ENCODE measurements at regions not wholly inside any gene's neighbourhood (a gene's known extent, or its start where the extent isn't known, plus 50 kb on each side); places are given as distances from the start of the nearest gene placed in this dataset.

GRCh38 chr21:26351661-26352060 lies 181.1 kb upstream of the APP start:
- H3K4me3 ChIP-seq (ENCODE audit: low read depth in 2 of 2, low read length in 2 of 2) = no peak overlapping the region
- no peak overlapping the region for H3K27ac ChIP-seq (ENCODE audit: low read length)
- no peak for ATAC-seq
- in situ Hi-C loops (cut with HindIII; ENCODE audit: low pct_unique_long_range_greater_than_20kb, low sequenced_read_pairs) (no loop called here), intact Hi-C loops (cut with micrococcal nuclease; ENCODE audit: unreplicated experiment) (no loop called here)
- H3K27me3 ChIP-seq (ENCODE audit: control insufficient read depth, insufficient read depth, low read length) = no peaks in the 10 kb centered on the region
- DNase-seq (ENCODE audit: low read depth, low spot score) = no peak
- H3K4me1 ChIP-seq (ENCODE audit: control insufficient read depth, insufficient read depth, low read length) = no peaks in the 10 kb centered on the region
- TF ChIP-seq, protein P1, sequence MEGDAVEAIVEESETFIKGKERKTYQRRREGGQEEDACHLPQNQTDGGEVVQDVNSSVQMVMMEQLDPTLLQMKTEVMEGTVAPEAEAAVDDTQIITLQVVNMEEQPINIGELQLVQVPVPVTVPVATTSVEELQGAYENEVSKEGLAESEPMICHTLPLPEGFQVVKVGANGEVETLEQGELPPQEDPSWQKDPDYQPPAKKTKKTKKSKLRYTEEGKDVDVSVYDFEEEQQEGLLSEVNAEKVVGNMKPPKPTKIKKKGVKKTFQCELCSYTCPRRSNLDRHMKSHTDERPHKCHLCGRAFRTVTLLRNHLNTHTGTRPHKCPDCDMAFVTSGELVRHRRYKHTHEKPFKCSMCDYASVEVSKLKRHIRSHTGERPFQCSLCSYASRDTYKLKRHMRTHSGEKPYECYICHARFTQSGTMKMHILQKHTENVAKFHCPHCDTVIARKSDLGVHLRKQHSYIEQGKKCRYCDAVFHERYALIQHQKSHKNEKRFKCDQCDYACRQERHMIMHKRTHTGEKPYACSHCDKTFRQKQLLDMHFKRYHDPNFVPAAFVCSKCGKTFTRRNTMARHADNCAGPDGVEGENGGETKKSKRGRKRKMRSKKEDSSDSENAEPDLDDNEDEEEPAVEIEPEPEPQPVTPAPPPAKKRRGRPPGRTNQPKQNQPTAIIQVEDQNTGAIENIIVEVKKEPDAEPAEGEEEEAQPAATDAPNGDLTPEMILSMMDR (IDR thresholded peaks at IDR 0.05) = no peak
- TF ChIP-seq POLR2AphosphoS5 (IDR thresholded peaks at IDR 0.05; ENCODE audit: low read depth, low read length) (no peak), SIN3A (IDR thresholded peaks at IDR 0.05; ENCODE audit: borderline replicate concordance, insufficient read depth, low read depth, low read length) (no peak), TCF7L2 (IDR thresholded peaks at IDR 0.05; ENCODE audit: low read depth, low read length) (no peak)
- TF ChIP-seq, protein P2, sequence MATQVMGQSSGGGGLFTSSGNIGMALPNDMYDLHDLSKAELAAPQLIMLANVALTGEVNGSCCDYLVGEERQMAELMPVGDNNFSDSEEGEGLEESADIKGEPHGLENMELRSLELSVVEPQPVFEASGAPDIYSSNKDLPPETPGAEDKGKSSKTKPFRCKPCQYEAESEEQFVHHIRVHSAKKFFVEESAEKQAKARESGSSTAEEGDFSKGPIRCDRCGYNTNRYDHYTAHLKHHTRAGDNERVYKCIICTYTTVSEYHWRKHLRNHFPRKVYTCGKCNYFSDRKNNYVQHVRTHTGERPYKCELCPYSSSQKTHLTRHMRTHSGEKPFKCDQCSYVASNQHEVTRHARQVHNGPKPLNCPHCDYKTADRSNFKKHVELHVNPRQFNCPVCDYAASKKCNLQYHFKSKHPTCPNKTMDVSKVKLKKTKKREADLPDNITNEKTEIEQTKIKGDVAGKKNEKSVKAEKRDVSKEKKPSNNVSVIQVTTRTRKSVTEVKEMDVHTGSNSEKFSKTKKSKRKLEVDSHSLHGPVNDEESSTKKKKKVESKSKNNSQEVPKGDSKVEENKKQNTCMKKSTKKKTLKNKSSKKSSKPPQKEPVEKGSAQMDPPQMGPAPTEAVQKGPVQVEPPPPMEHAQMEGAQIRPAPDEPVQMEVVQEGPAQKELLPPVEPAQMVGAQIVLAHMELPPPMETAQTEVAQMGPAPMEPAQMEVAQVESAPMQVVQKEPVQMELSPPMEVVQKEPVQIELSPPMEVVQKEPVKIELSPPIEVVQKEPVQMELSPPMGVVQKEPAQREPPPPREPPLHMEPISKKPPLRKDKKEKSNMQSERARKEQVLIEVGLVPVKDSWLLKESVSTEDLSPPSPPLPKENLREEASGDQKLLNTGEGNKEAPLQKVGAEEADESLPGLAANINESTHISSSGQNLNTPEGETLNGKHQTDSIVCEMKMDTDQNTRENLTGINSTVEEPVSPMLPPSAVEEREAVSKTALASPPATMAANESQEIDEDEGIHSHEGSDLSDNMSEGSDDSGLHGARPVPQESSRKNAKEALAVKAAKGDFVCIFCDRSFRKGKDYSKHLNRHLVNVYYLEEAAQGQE (IDR thresholded peaks at IDR 0.05; ENCODE audit: insufficient read depth in 1 of 2, low read depth in 2 of 2, low read length in 1 of 2) = no peak
- no peaks in the 10 kb centered on the region for H3K36me3 ChIP-seq (ENCODE audit: control insufficient read depth, insufficient read depth, low read length)
- no peaks in the 10 kb centered on the region for H3K9me3 ChIP-seq (ENCODE audit: control insufficient read depth, insufficient read depth, low read depth, low read length)
- no TSS peak for BruUV-seq (replicated peaks)
- ChIA-PET CTCF (no interaction called here), POLR2A (no interaction called here)

- no peak overlapping the region for H3K27ac ChIP-seq (ENCODE audit: low read length)
- CTCF ChIA-PET = no interaction called here
- in situ Hi-C loops (cut with HindIII; ENCODE audit: low pct_unique_long_range_greater_than_20kb, low sequenced_read_pairs) (no loop called here), intact Hi-C loops (cut with micrococcal nuclease; ENCODE audit: unreplicated experiment) (no loop called here)
- no TSS peak for BruUV-seq (replicated peaks)
- no peaks in the 10 kb centered on the region for H3K27me3 ChIP-seq (ENCODE audit: control insufficient read depth, insufficient read depth, low read length)
- H3K9me3 ChIP-seq (ENCODE audit: control insufficient read depth, insufficient read depth, low read depth, low read length) = no peaks in the 10 kb centered on the region
- no peaks in the 10 kb centered on the region for H3K4me1 ChIP-seq (ENCODE audit: control insufficient read depth, insufficient read depth, low read length)
- POLR2A ChIA-PET = no interaction called here
- DNase-seq (ENCODE audit: low read depth, low spot score) (no peak), ATAC-seq (no peak)
- TF ChIP-seq, protein P1 (IDR thresholded peaks at IDR 0.05) = no peak
- TF ChIP-seq POLR2AphosphoS5 (IDR thresholded peaks at IDR 0.05; ENCODE audit: low read depth, low read length) (no peak), SIN3A (IDR thresholded peaks at IDR 0.05; ENCODE audit: borderline replicate concordance, insufficient read depth, low read depth, low read length) (no peak), TCF7L2 (IDR thresholded peaks at IDR 0.05; ENCODE audit: low read depth, low read length) (no peak)
- TF ChIP-seq, protein P2 (IDR thresholded peaks at IDR 0.05; ENCODE audit: insufficient read depth in 1 of 2, low read depth in 2 of 2, low read length in 1 of 2) = no peak
- no peak overlapping the region for H3K4me3 ChIP-seq (ENCODE audit: low read depth in 2 of 2, low read length in 2 of 2)
- H3K36me3 ChIP-seq (ENCODE audit: control insufficient read depth, insufficient read depth, low read length) = no peaks in the 10 kb centered on the region
Observed at GRCh38 chr21:26332867-26333266, 162.3 kb upstream of the APP start.

Measured in Panc1 (cell line).